Coronary artery (tissue), 2 donors: ENCODE measurements at regions not wholly inside any gene's neighbourhood (a gene's known extent, or its start where the extent isn't known, plus 50 kb on each side); places are given as distances from the start of the nearest gene placed in this dataset.

Source experiments
- DNase-seq: peaks from one replicate; pipeline ENCODE4 v3.0.0-alpha.2; 2017; ENCODE audit warnings: low spot score
- H3K27ac ChIP-seq, 2 donors: fragments of 200-600 bp; sonication (generic); one replicate each; pipeline ENCODE4 v1.5.1; 2016 to 2019
- H3K4me3 ChIP-seq: fragments of 200-600 bp; sonication (generic); 2 replicates; pipeline ENCODE4 v1.5.1; 2016; ENCODE audit warnings: mild to moderate bottlenecking, moderate library complexity
- TF ChIP-seq, protein P1 (sequence below): fragments of 200-600 bp; sonication (generic); IDR thresholded peaks from one replicate; pipeline ENCODE4 v1.5.1; 2019; ENCODE audit warnings: antibody characterized with exemption

DNA sequence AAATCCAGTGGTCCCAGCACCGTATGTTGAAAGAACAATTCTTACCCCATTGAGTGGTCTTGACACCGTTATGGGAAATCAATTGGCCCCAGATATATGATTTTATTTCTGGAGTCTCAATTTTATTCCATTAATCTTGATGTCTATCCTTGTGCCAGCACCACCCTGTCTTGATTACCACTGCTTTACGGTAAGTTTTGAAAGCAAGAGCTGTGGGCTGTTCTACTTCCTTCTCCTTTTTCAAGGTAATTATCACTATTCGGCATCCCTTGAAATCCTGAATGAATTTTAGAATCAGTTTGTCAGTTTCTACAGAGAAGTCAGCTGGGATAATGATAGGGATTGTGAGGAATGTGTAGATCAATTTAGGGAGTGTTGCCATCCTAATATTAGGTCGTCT lies 160.8 kb upstream of the SFSWAP start:
- TF ChIP-seq, protein P1, sequence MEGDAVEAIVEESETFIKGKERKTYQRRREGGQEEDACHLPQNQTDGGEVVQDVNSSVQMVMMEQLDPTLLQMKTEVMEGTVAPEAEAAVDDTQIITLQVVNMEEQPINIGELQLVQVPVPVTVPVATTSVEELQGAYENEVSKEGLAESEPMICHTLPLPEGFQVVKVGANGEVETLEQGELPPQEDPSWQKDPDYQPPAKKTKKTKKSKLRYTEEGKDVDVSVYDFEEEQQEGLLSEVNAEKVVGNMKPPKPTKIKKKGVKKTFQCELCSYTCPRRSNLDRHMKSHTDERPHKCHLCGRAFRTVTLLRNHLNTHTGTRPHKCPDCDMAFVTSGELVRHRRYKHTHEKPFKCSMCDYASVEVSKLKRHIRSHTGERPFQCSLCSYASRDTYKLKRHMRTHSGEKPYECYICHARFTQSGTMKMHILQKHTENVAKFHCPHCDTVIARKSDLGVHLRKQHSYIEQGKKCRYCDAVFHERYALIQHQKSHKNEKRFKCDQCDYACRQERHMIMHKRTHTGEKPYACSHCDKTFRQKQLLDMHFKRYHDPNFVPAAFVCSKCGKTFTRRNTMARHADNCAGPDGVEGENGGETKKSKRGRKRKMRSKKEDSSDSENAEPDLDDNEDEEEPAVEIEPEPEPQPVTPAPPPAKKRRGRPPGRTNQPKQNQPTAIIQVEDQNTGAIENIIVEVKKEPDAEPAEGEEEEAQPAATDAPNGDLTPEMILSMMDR: no peak

DNA sequence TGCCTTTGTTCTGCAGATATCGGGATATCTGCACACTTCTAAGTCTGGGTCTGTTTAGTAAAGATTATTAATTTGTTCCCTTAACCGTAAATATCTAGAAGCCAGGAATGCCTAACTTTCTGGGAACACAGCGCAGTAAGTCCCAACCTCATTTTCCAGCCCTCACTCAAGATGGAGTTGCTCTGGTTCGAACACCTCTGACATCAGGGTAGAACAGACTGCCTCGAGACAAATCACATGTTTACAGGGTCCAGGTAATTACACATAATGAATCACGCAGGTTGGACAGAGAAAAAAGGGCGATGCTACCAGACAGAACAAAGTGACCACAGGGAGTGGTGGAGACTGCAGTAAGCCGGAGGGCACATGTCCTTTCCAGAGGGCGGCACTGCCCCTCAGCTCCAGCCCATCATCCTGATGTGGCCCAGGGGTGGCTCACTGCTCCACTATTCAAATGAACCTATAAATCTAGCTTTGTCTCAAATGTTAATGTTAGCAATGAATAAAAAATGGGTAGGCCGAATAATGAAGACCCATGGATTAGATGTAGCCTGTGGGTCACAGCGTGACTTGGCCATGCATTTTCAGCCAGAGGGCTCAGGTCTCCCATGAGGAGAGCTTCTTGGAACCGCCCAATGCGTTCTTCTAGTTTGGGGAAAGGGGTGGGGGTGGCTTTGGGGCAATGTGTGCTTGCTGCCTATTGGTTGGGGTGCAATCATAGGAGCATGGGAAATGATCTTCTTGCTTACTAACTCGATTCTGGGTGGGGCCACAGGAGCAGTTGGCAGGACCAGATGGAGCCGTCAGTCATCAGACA lies 159.0 kb upstream of the SFSWAP start:
- TF ChIP-seq, protein P1: no peak
- no peak overlapping the region for H3K27ac ChIP-seq
- peak; percentile 50 for DNase-seq
- H3K4me3 ChIP-seq: no peak overlapping the region

More for the DNA sequence above, 160.8 kb upstream of the SFSWAP start:
- no peak overlapping the region for H3K4me3 ChIP-seq
- H3K27ac ChIP-seq: no peak overlapping the region
- DNase-seq: no peak

DNA sequence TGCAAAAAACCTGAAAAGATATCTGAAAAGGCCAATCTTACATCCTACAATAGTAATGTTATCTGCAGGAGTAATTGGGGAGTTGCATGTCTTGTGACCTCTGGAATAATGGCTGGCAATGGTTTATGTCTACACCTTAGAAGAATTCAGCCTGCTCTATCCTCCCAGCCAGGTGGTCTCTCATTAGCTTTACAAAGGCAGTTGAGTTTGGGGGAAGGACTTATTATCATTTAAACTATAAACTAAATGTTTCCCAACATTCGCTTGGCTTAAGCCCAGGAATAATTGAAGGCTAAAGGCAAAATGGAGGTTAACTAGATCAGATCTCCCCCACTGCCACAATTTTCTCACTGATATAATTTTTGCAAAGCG lies 158.4 kb upstream of the SFSWAP start:
- Histone ChIP-seq H3K27ac (no peak overlapping the region), H3K4me3 (no peak overlapping the region)
- DNase-seq: no peak
- TF ChIP-seq, protein P1: no peak

DNA sequence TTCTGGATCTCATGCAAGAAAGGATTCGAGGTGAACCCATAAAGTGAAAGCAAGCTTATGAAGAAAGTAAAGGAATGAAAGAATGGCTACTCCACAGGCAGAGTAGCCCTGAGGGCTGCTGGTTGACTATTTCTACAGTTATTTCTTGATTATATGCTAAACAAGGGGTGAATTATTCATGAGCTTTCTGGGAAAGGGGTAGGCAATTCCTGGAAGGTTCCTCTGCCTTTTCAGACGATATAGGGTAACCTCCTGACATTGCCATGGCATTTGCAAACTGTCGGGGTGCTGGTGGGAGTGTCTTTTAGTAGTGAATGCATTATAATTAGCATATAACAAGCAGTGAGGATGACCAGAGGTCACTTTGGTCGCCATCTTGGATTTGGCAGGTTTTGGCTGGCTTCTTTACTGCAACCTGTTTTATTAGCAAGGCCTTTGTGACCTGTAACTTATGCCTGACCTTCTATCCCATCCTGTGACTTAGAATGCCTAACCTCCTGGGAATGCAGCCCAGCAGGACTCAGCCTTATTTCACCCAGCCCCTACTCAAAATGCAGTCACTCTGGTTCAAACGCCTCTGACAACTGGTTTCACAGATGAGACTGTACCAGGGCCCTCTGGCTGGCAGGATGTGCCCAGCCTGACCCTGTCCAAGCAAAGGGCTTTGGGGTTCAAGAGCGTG lies 157.7 kb upstream of the SFSWAP start:
- DNase-seq: no peak
- TF ChIP-seq, protein P1: no peak
- H3K4me3 ChIP-seq: no peak overlapping the region
- H3K27ac ChIP-seq: no peak overlapping the region

DNA sequence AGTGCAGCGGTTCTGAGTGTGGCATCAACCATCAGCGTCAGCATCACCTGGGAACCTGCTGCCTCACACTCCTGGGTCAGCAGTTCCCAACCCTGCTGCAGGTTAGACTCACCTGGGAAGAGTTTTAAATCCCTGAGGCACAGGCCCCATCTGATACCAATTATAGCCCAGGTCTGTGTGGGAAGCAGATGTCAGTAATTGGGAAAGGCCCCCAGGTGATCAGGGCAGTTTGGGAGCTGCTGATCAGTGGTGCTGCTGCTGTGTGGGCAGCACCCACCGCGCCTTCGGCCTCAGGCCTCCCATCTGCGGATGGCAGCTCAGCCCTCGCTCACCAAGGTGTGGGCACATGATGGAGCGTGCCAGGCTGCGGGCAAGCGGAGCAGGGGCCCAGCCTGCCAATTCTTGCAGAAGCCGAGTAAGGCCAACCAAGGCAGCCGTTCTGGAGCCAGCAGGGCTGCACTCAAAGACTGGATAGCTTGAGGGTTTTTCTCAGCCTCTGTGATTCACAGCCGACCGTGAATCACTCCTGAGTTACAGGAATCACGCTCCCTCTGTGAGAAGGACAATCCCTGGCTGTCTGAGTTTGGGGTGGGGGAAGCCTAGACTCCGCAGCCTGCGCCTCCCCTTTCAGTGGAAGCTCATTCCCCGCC lies 155.6 kb upstream of the SFSWAP start:
- TF ChIP-seq, protein P1: no peak
- no peak overlapping the region for H3K27ac ChIP-seq
- H3K4me3 ChIP-seq: no peak overlapping the region
- no peak for DNase-seq

DNA sequence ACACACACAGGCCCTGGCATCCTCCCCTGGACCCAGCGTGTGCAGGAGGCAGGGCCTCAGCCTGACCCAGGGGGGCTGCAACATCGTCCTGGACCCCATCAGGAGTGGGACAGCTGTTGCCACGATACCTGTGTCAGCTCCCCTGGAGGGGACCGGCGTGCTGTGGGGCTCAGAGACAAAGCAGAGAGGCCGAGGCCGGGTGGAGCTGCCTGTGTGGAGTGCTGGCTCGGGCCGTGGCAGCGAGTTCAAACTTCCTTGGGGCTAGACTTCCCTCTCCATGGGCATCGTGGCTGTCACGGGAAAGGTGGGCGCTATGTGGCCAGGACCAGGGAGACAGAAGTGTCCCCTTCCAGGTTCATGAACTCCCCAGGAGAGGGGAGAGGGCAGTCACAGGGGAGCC lies 155.0 kb upstream of the SFSWAP start:
- TF ChIP-seq, protein P1: no peak
- H3K4me3 ChIP-seq: no peak overlapping the region
- H3K27ac ChIP-seq: no peak overlapping the region
- DNase-seq: peak; percentile 28
